ENCODE measurements at regions not wholly inside any gene's neighbourhood (a gene's known extent, or its start where the extent isn't known, plus 50 kb on each side); places are given as distances from the start of the nearest gene placed in this dataset.

DNA sequence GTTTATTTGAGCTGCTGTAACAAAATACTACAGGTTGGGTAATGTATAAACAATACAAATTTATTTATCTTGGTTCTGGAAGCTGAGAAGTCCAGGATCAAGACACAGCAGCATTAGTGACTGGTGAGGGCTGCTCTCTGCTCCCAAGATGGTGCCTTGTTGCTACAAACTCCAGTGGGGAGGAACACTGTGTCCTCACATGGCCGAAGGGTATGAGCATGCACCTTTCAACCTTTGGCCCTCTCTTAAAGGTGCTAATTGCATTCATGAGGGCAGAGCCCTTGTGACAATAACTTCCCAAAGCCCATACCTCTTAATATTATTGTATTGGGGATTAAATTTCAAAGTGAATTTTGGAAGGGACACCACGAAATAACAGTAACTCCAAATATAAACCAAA lies 55.3 kb upstream of the ATP1B1 start:
- TF ChIP-seq POLR2A (IDR thresholded peaks at IDR 0.05): no peak
- TF ChIP-seq, protein P1, sequence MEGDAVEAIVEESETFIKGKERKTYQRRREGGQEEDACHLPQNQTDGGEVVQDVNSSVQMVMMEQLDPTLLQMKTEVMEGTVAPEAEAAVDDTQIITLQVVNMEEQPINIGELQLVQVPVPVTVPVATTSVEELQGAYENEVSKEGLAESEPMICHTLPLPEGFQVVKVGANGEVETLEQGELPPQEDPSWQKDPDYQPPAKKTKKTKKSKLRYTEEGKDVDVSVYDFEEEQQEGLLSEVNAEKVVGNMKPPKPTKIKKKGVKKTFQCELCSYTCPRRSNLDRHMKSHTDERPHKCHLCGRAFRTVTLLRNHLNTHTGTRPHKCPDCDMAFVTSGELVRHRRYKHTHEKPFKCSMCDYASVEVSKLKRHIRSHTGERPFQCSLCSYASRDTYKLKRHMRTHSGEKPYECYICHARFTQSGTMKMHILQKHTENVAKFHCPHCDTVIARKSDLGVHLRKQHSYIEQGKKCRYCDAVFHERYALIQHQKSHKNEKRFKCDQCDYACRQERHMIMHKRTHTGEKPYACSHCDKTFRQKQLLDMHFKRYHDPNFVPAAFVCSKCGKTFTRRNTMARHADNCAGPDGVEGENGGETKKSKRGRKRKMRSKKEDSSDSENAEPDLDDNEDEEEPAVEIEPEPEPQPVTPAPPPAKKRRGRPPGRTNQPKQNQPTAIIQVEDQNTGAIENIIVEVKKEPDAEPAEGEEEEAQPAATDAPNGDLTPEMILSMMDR (IDR thresholded peaks at IDR 0.05): no peak

All from ovary (tissue), 3 donors.